Fibroblast of mammary gland (primary cell): ENCODE measurements at regions not wholly inside any gene's neighbourhood (a gene's known extent, or its start where the extent isn't known, plus 50 kb on each side); places are given as distances from the start of the nearest gene placed in this dataset.

Source experiments
- DNase-seq: peaks from one replicate; pipeline ENCODE4 v3.0.0-alpha.2; 2010; ENCODE audit warnings: low read depth
- H3K4me3 ChIP-seq: 2 replicates; pipeline ENCODE4 v1.5.1; 2011; ENCODE audit warnings: low read depth, mild to moderate bottlenecking, low read length, moderate library complexity; ENCODE audit not compliant: control insufficient read depth
- CTCF ChIP-seq: conservative IDR thresholded peaks from 2 replicates; pipeline ENCODE4 v1.5.1; 2011; ENCODE audit warnings: low read depth, low read length, inconsistent platforms; ENCODE audit not compliant: control insufficient read depth, insufficient read depth

GRCh38 chr20:50388733-50389437 is 121.3 kb upstream of the PTPN1 start:
- no peak for DNase-seq
- no peak for TF ChIP-seq CTCF
- H3K4me3 ChIP-seq = no peak overlapping the region

- no peak for TF ChIP-seq CTCF
- no peak overlapping the region for H3K4me3 ChIP-seq
- DNase-seq = no peak
Observed at GRCh38 chr20:50389438-50389807, 120.8 kb upstream of the PTPN1 start.

GRCh38 chr20:50389808-50390684 is 120.1 kb upstream of the PTPN1 start:
- DNase-seq = no peak
- no peak overlapping the region for H3K4me3 ChIP-seq
- no peak for TF ChIP-seq CTCF

- DNase-seq = no peak
- no peak for TF ChIP-seq CTCF
- no peak overlapping the region for H3K4me3 ChIP-seq
Observed at GRCh38 chr20:50390685-50391443, 119.3 kb upstream of the PTPN1 start.

GRCh38 chr20:50391444-50392137 is 118.6 kb upstream of the PTPN1 start:
- H3K4me3 ChIP-seq = no peak overlapping the region
- TF ChIP-seq CTCF = no peak
- no peak for DNase-seq
